H1 (cell line): ENCODE measurements at regions not wholly inside any gene's neighbourhood (a gene's known extent, or its start where the extent isn't known, plus 50 kb on each side); places are given as distances from the start of the nearest gene placed in this dataset.

Source experiments
- CTCF ChIA-PET: fragments of 300-600 bp; sonication (Branson Sonifier 250); formaldehyde crosslinking; loops from one replicate; lab custom pipeline; 2021; ENCODE audit not compliant: partially characterized antibody; lab: Charles Lee
- POLR2A ChIA-PET: fragments of 300-600 bp; sonication (Branson Sonifier 250); formaldehyde crosslinking; loops from one replicate; lab custom pipeline; 2021; ENCODE audit warnings: inconsistent platforms; ENCODE audit not compliant: partially characterized antibody; lab: Charles Lee
- DNase-seq, 2 experiments: peaks; one replicate each; pipeline versions ENCODE4 v3.0.0 to v3.0.0-alpha.2; 2010 to 2022; ENCODE audit warnings: low spot score in 2 of 2, low read depth in 1 of 2, mixed read lengths in 1 of 2
- FAIRE-seq: peaks from 2 replicates; lab custom pipeline; 2011; peaks lifted over from hg19 to GRCh38; lab: Jason Lieb, UNC
- H2AFZ ChIP-seq: 2 replicates; pipeline ENCODE4 v1.8.1; 2012; ENCODE audit warnings: low read length, inconsistent platforms
- H2AK5ac ChIP-seq: 2 replicates; pipeline ENCODE4 v1.6.1; 2013; ENCODE audit warnings: low read depth, low read length
- H2BK120ac ChIP-seq: replicated peaks from 2 replicates; pipeline ENCODE3; 2013; ENCODE audit warnings: low read depth, low read length, inconsistent platforms
- H2BK12ac ChIP-seq: 2 replicates; pipeline ENCODE4 v1.6.1; 2013; ENCODE audit warnings: low read depth, low read length
- H2BK15ac ChIP-seq: 2 replicates; pipeline ENCODE4 v1.6.1; 2013; ENCODE audit warnings: low read length
- H2BK20ac ChIP-seq: 2 replicates; pipeline ENCODE4 v1.6.1; 2013; ENCODE audit warnings: low read length
- H2BK5ac ChIP-seq: 2 replicates; pipeline ENCODE4 v1.6.1; 2013; ENCODE audit warnings: low read depth, low read length
- H3K14ac ChIP-seq: 2 replicates; pipeline ENCODE4 v1.6.1; 2013; ENCODE audit warnings: inconsistent platforms; ENCODE audit not compliant: insufficient read length
- H3K18ac ChIP-seq: 2 replicates; pipeline ENCODE4 v1.6.1; 2013; ENCODE audit warnings: low read length; ENCODE audit errors: extremely low read depth
- H3K23ac ChIP-seq: 2 replicates; pipeline ENCODE4 v1.6.1; 2013; ENCODE audit warnings: inconsistent platforms; ENCODE audit not compliant: insufficient read length
- H3K23me2 ChIP-seq: 2 replicates; pipeline ENCODE4 v1.6.1; 2013; ENCODE audit warnings: low read depth, low read length
- H3K27ac ChIP-seq: 2 replicates; pipeline ENCODE4 v1.6.1; 2011; ENCODE audit warnings: low read depth, low read length, inconsistent platforms
- H3K27me3 ChIP-seq, 4 experiments: replicated peaks in 1 of 4; 1 replicate in 1 of 4; 2 replicates in 3 of 4; pipeline versions ENCODE4 v1.6.1 to v1.8.1; 2011 to 2013; ENCODE audit warnings: low read length in 3 of 4, mild to moderate bottlenecking in 3 of 4, inconsistent platforms in 2 of 4, mixed read lengths in 2 of 4, moderate library complexity in 1 of 4; ENCODE audit not compliant: control insufficient read depth in 3 of 4, insufficient read depth in 3 of 4; ENCODE audit errors: extremely low read depth in 1 of 4
- H3K36me3 ChIP-seq, 4 experiments: 2 replicates each; pipeline versions ENCODE4 v1.6.1 to v1.8.1; 2011 to 2013; ENCODE audit warnings: mild to moderate bottlenecking in 4 of 4, low read length in 3 of 4, moderate library complexity in 2 of 4, control low read depth in 1 of 4, inconsistent platforms in 1 of 4; ENCODE audit not compliant: insufficient read depth in 4 of 4, control insufficient read depth in 2 of 4
- H3K4ac ChIP-seq: replicated peaks from 2 replicates; pipeline ENCODE3; 2013; ENCODE audit warnings: low read length, low read depth, mixed read lengths, inconsistent platforms; ENCODE audit not compliant: insufficient read length
- H3K4me1 ChIP-seq, 4 experiments: replicated peaks in 1 of 4; 1 replicate in 1 of 4; 2 replicates in 3 of 4; pipeline versions ENCODE4 v1.6.1 to v1.8.1; 2011 to 2013; ENCODE audit warnings: low read length in 3 of 4, inconsistent platforms in 2 of 4, mixed read lengths in 1 of 4; ENCODE audit not compliant: insufficient read depth in 4 of 4, control insufficient read depth in 3 of 4
- H3K4me2 ChIP-seq, 2 experiments: 2 replicates each; pipeline versions ENCODE4 v1.6.1 to v1.8.1; 2011 to 2013; ENCODE audit warnings: low read depth in 2 of 2, low read length in 2 of 2, control low read depth in 1 of 2, inconsistent platforms in 1 of 2, mild to moderate bottlenecking in 1 of 2; ENCODE audit not compliant: insufficient read depth in 1 of 2
- H3K4me3 ChIP-seq, 4 experiments: fragments of 200-600, 300-600 bp in 1 of 4; sonication (generic), shearing (Covaris generic), sonication (Bioruptor Twin) in 1 of 4; 2 replicates each; pipeline versions ENCODE4 v1.5.1 to v1.8.1; 2011 to 2016; ENCODE audit warnings: low read length in 4 of 4, low read depth in 3 of 4, control low read depth in 2 of 4, inconsistent platforms in 2 of 4, mild to moderate bottlenecking in 2 of 4, mixed read lengths in 1 of 4, moderate library complexity in 1 of 4; ENCODE audit not compliant: insufficient read depth in 2 of 4; ENCODE audit errors: extremely low read depth in 1 of 4
- H3K56ac ChIP-seq: replicated peaks from 2 replicates; pipeline ENCODE3; 2013; ENCODE audit warnings: low read depth, mild to moderate bottlenecking, mixed read lengths, low read length, inconsistent platforms; ENCODE audit not compliant: insufficient read length
- H3K79me1 ChIP-seq: 2 replicates; pipeline ENCODE4 v1.6.1; 2013; ENCODE audit warnings: low read depth, low read length, control low read depth
- H3K79me2 ChIP-seq, 2 experiments: 2 replicates each; pipeline versions ENCODE4 v1.6.1 to v1.8.1; 2012 to 2013; ENCODE audit warnings: low read length in 2 of 2, mild to moderate bottlenecking in 2 of 2, inconsistent platforms in 1 of 2; ENCODE audit not compliant: insufficient read depth in 2 of 2, control insufficient read depth in 1 of 2
- H3K9ac ChIP-seq, 4 experiments: replicated peaks in 1 of 4; 1 replicate in 1 of 4; 2 replicates in 3 of 4; pipeline versions ENCODE4 v1.6.1 to v1.8.1; 2011 to 2013; ENCODE audit warnings: low read depth in 3 of 4, low read length in 3 of 4, control low read depth in 2 of 4, mild to moderate bottlenecking in 2 of 4, moderate library complexity in 2 of 4, inconsistent platforms in 1 of 4; ENCODE audit errors: extremely low read depth in 1 of 4
- H3K9me3 ChIP-seq, 2 experiments: 2 replicates each; pipeline versions ENCODE4 v1.6.1 to v1.8.1; 2012 to 2013; ENCODE audit warnings: mild to moderate bottlenecking in 2 of 2, moderate library complexity in 2 of 2, control low read depth in 1 of 2, inconsistent platforms in 1 of 2, low read depth in 1 of 2, low read length in 1 of 2, mixed read lengths in 1 of 2; ENCODE audit not compliant: insufficient read depth in 2 of 2
- H4K20me1 ChIP-seq, 2 experiments: replicated peaks in 1 of 2; 2 replicates each; pipeline versions ENCODE3 to v1.8.1; 2011 to 2013; ENCODE audit warnings: inconsistent platforms in 2 of 2, low read length in 2 of 2, mild to moderate bottlenecking in 1 of 2; ENCODE audit not compliant: insufficient read depth in 2 of 2, control insufficient read depth in 1 of 2
- H4K5ac ChIP-seq: 2 replicates; pipeline ENCODE4 v1.6.1; 2013; ENCODE audit warnings: low read length, low read depth, mixed read lengths, inconsistent platforms; ENCODE audit not compliant: insufficient read length
- H4K8ac ChIP-seq: 2 replicates; pipeline ENCODE4 v1.8.0; 2013; ENCODE audit warnings: mild to moderate bottlenecking, moderate library complexity, low read length, inconsistent platforms; ENCODE audit not compliant: insufficient read depth; ENCODE audit errors: extremely low read depth
- H4K91ac ChIP-seq: replicated peaks from 2 replicates; pipeline ENCODE3; 2013; ENCODE audit warnings: low read length, mixed read lengths, inconsistent platforms; ENCODE audit not compliant: insufficient read length
- BCL11A ChIP-seq, 2 experiments: IDR thresholded peaks; one replicate each; pipeline ENCODE4 v1.6.1; 2011; ENCODE audit warnings: low read depth in 2 of 2, low read length in 2 of 2, mild to moderate bottlenecking in 2 of 2
- EZH2 ChIP-seq: fragments of 200-600 bp; sonication (generic); IDR thresholded peaks from 2 replicates; pipeline ENCODE4 v1.7.1; 2012; ENCODE audit warnings: low read depth, mild to moderate bottlenecking, moderate library complexity, low read length, inconsistent platforms; ENCODE audit not compliant: severe bottlenecking
- FOSL1 ChIP-seq: IDR thresholded peaks from 2 replicates; pipeline ENCODE4 v1.6.1; 2011; ENCODE audit warnings: mild to moderate bottlenecking, low read depth, low read length, moderate library complexity; ENCODE audit not compliant: insufficient read depth
- GTF2F1 ChIP-seq: IDR thresholded peaks from 2 replicates; pipeline ENCODE4 v1.6.1; 2012; ENCODE audit warnings: low read depth, low read length, improper control_type of control experiment, borderline replicate concordance
- HDAC2 ChIP-seq, 2 experiments: fragments of 300-600 bp in 1 of 2; sonication (generic) in 1 of 2; IDR thresholded peaks; 2 replicates each; pipeline ENCODE4 v1.6.1; 2011 to 2012; ENCODE audit warnings: low read depth in 2 of 2, low read length in 2 of 2, mild to moderate bottlenecking in 2 of 2, moderate library complexity in 2 of 2, borderline replicate concordance in 1 of 2, inconsistent platforms in 1 of 2
- NANOG ChIP-seq: IDR thresholded peaks from 2 replicates; pipeline ENCODE4 v1.6.1; 2011; ENCODE audit warnings: low read length, low read depth, mild to moderate bottlenecking, inconsistent platforms; ENCODE audit not compliant: insufficient read depth, poor library complexity, severe bottlenecking
- POLR2A ChIP-seq, 2 experiments: IDR thresholded peaks; 1 replicate in 1 of 2; 2 replicates in 1 of 2; pipeline ENCODE4 v1.6.1; 2011; ENCODE audit warnings: low read depth in 2 of 2, low read length in 2 of 2, mild to moderate bottlenecking in 2 of 2; ENCODE audit errors: control extremely low read depth in 1 of 2
- RFX5 ChIP-seq: IDR thresholded peaks from 2 replicates; pipeline ENCODE4 v1.6.1; 2011; ENCODE audit warnings: low read depth, low read length, improper control_type of control experiment, borderline replicate concordance
- SRF ChIP-seq: IDR thresholded peaks from 2 replicates; pipeline ENCODE4 v1.6.1; 2011; ENCODE audit warnings: mild to moderate bottlenecking, low read depth, low read length, moderate library complexity
- TCF12 ChIP-seq: IDR thresholded peaks from 2 replicates; pipeline ENCODE4 v1.6.1; 2011; ENCODE audit warnings: low read depth, mild to moderate bottlenecking, low read length
- WGBS, 2 experiments: shearing (Covaris generic) in 1 of 2; methylation state at CpG; one replicate each; pipeline versions ENCODE4 v1.1.6 to v1.1.7; 2013 to 2015; ENCODE audit warnings: low lambda C conversion rate in 2 of 2, mixed read lengths in 2 of 2, inconsistent platforms in 1 of 2, low coverage in 1 of 2, missing lambda C conversion rate in 1 of 2; ENCODE audit not compliant: insufficient replicate concordance in 2 of 2, insufficient coverage in 1 of 2, insufficient read length in 1 of 2; ENCODE audit errors: extremely low coverage in 1 of 2, missing lambda C conversion rate in 1 of 2; 5-methylcytosine and 5-hydroxymethylcytosine counted together

DNA sequence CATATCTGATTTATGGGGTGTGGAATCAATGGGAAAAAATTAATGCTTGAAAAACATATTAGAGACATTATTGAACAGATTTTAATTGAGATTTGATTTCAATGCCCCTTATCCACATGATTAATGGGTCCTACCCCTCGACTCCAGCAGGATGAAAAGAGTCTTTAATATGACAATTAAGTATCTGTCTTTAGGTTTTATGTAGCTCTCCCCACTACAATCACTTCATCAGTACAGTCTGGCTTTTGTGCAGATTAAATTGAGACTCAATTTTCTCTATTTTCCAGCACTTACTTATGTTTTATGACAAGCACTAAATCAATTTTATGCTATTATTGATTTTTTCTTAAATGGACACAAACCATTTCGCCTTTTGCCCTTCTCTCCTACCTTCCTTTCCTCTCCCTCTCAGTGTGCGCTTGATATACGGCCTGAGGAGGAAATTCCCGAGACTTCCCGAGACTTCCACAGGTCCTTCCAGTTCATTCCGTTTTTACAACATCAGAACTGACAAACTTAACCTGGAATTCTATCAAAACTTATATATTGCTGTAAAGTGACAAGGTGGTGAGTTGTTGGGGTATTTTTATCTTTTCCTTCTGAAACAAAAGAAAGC, 555.1 kb upstream of the SALL3 start:
- POLR2A ChIA-PET, result no interaction called here
- H3K9me3 ChIP-seq, result no peaks in the 10 kb centered on the region
- H3K18ac ChIP-seq, result no peak overlapping the region
- 93% methylated on average over 7 of the region's 7 CpGs; no CpG with 5 or more reads in 1 of the 2 experiments for WGBS, 2 experiments
- H2BK20ac ChIP-seq, result no peak overlapping the region
- no peaks in the 10 kb centered on the region for H3K79me1 ChIP-seq
- no peak overlapping the region for H3K14ac ChIP-seq
- H3K79me2 ChIP-seq, result no peaks in the 10 kb centered on the region
- CTCF ChIA-PET, result interaction anchor here (0.6 kb wide), 1 partner anchor 13 kb away, joined by 3 read pairs; no protein-coding TSS in a partner anchor
- no peak overlapping the region for H2BK15ac ChIP-seq
- H3K36me3 ChIP-seq, result no peaks in the 10 kb centered on the region
- H2BK120ac ChIP-seq, result no peak overlapping the region
- no peaks in the 10 kb centered on the region for H3K27me3 ChIP-seq
- no peak for DNase-seq
- H3K56ac ChIP-seq, result no peak overlapping the region
- H3K27ac ChIP-seq, result no peak overlapping the region
- no peak overlapping the region for H3K4me2 ChIP-seq
- H3K23me2 ChIP-seq, result no peaks in the 10 kb centered on the region
- no peak overlapping the region for H2AFZ ChIP-seq
- no peak overlapping the region for H3K4ac ChIP-seq
- H4K20me1 ChIP-seq, result no peaks in the 10 kb centered on the region
- no peak overlapping the region for H2BK12ac ChIP-seq
- no peak overlapping the region for H3K9ac ChIP-seq
- no peak overlapping the region for H4K5ac ChIP-seq
- H3K4me3 ChIP-seq, result no peak overlapping the region
- no peak overlapping the region for H2AK5ac ChIP-seq
- no peak for FAIRE-seq
- no peaks in the 10 kb centered on the region for H3K4me1 ChIP-seq
- no peak overlapping the region for H3K23ac ChIP-seq
- no peak overlapping the region for H4K8ac ChIP-seq
- H2BK5ac ChIP-seq, result no peak overlapping the region
- TF ChIP-seq EZH2 (no peak), FOSL1 (no peak), RFX5 (no peak), TCF12 (no peak), BCL11A (IDR thresholded peaks at IDR 0.05; ENCODE audit: low read depth in 2 of 2, low read length in 2 of 2) (no peak), NANOG (no peak), HDAC2 (IDR thresholded peaks at IDR 0.05; ENCODE audit: borderline replicate concordance in 1 of 2, low read depth in 2 of 2, low read length in 2 of 2) (no peak), GTF2F1 (no peak), SRF (no peak), POLR2A (IDR thresholded peaks at IDR 0.05; ENCODE audit: control extremely low read depth in 1 of 2, low read depth in 2 of 2, low read length in 2 of 2) (no peak)
- H4K91ac ChIP-seq, result no peak overlapping the region
